ENCODE measurements at regions not wholly inside any gene's neighbourhood (a gene's known extent, or its start where the extent isn't known, plus 50 kb on each side); places are given as distances from the start of the nearest gene placed in this dataset.
"Not testable (repeated sequence)": the region's sequence is repeated elsewhere in the genome, so short reads cannot be mapped to it uniquely, and the experiment has no call there.

DNA sequence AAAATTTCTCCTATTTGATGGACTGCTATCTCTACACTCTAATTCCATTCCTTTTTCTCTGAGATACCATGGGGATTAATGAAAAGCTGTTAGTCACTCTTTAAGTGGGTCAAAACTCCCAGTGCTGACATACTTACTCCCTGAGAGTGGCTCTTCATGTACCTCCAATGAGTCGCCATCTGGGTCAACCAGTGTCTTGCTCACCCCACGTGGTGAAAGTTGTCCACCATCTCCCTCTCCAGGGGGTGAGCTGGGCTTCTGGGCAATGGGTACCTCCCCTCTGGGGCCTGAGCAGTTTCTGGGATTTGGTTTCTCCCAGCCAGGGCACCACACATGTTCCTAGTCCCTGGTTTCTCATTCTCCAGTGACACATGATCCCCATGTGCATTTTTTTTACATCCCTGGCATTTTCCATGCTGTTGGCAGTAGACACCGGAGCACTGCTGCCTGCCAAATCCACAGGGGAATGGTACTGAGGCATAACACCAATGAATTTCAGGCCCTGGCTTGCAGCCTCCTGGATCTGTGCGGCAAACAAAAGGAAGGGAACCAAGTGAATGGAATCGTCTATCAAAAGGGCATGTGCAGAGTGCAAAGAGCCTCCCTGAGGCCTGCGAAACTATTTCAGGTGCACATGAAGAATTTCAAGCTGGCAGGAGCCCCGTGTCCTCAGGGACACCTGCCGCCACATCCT lies 817.9 kb upstream of the AMELY start:
- no peaks in the 10 kb centered on the region for H3K36me3 Mint-ChIP-seq
- H3K27ac Mint-ChIP-seq, result peak overlapping the region in 1 of 2 donors; percentile 22
- DNase-seq (ENCODE audit: low spot score in 2 of 2) (peak in 1 of 2 donors; percentile 2), ATAC-seq (peak; percentile 82 to 86)
- no peaks in the 10 kb centered on the region for H3K9me3 Mint-ChIP-seq

DNA sequence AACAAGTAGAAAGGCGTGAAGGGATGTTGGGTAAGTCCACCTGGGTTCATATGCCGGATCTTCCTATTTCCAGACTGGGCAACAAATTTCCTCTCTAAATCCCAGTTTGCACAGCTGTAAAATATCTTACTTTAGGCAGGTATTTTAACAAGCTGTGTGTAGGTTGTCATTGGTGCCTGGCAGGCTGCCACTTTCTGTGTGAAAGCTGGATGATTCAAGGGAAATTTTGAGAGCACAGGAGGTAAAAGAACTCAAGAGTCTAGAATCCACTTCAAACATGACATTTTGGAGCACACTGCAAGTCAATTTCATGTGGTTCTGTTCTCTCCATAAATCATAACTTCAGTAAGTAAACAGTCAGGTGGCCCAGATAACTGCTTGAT lies 817.4 kb upstream of the AMELY start:
- Mint-ChIP-seq H3K27ac (no peak overlapping the region), H3K36me3 (no peaks in the 10 kb centered on the region), H3K9me3 (no peaks in the 10 kb centered on the region)
- ATAC-seq (peak; percentile 54 to 68), DNase-seq (ENCODE audit: low spot score in 2 of 2) (peak in 1 of 2 donors; percentile 2)

DNA sequence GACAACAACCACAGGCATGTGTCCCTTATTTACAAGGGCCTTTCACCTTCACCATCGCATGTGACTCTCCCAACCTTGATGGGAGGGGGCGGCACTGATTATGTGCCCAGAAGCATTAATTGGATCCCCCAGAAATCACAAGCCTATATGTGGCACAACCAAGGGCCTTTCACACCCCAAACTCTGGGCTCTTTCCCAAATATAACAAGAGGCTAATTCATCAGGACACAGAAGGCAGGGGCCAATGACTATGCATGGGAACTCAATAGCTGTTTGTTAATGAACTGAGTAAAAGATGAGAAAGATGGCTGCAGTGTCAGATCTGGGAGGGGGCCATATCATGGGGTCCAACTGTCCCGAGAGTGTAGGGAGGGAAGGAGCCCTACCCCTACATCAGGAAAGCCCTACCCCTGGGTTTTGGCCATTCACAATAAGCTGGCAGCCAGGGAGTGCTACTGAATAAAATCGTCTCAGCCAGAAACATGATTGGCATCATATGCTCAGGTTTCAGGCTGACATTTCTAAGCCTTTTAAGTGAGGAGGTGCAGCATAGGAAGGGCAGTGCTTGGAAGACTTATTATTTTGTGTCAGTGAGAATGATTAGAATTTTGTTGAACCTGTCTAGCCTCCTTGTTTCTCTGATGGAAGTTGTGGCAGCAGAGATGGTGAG lies 814.4 kb upstream of the AMELY start:
- no peaks in the 10 kb centered on the region for H3K9me3 Mint-ChIP-seq
- H3K27ac Mint-ChIP-seq, result peak overlapping the region in 1 of 2 donors; percentile 14
- no peaks in the 10 kb centered on the region for H3K36me3 Mint-ChIP-seq
- DNase-seq (ENCODE audit: low spot score in 2 of 2) (no peak), ATAC-seq (no peak)

DNA sequence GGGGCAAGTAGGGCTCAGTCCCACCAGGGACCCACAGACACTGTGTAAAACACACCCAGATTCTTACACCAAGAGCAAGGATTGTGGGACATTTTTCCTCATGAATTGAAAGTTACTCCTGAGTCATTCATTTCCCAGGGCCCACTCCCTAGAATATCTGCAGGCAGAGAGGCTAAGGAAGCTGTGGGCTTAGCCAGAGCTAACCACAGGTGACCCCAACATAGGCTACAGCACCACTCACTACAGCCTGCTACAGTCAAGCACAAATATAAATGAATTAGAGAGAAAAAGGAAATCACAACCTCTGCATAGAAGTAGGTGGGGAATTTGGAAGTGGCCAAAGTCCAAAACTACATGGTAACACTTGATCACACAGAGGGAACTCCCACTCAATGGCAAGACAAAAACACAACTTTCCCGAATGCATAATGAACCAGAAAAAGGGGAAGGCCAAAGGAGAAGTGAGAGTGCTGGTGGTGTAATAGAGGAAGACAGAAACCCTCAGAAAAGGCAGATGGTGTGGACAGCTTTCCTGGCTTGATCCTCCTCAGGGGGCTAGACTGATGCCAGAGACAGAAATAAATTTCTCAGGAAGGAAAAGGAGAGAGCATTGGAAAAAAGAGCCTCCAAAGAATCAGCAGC lies 812.6 kb upstream of the AMELY start:
- no peaks in the 10 kb centered on the region for H3K36me3 Mint-ChIP-seq
- H3K27ac Mint-ChIP-seq, result no peak overlapping the region
- no peaks in the 10 kb centered on the region for H3K9me3 Mint-ChIP-seq
- DNase-seq (ENCODE audit: low spot score in 2 of 2) (no peak), ATAC-seq (no peak)

DNA sequence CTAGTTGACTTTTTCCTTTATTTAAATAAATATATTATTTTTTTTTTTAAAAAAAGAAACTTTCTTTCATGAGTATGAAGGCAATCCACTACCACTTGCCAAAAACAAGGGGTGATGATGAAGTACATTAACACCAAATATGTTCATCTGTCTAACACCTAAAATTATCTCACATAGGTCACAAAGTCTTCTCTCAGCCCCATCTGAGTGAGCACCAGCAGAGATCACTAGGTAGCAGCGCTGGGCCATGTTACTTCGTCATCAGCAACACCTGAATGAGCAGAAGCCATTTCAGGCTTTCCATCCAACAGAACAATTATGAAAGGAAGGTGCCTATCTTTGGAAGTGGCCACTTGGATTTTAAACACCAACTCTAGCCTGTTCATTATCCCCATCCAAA lies 811.6 kb upstream of the AMELY start:
- ATAC-seq (no peak), DNase-seq (ENCODE audit: low spot score in 2 of 2) (no peak)
- Mint-ChIP-seq H3K36me3 (no peaks in the 10 kb centered on the region), H3K27ac (no peak overlapping the region), H3K9me3 (no peaks in the 10 kb centered on the region)

DNA sequence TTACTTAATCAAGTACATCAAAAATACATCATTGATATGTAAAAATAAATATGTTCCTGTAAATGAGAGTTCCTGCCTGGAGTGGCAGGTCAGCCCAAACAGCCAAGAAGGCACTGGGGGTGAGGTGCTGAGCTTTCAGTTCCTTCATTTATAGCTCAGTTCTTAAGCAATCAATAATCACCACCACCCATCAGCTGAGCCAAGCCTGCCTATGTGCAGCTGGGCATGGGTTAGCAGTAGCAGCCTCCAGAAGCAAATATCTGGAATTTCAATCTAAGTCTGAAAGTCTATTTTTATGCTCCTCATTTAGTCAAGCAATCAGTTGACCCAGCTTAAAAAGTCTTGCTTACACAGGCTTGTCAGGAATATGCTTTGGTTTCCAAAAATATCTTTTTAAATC lies 811.0 kb upstream of the AMELY start:
- Mint-ChIP-seq H3K9me3 (no peaks in the 10 kb centered on the region), H3K36me3 (no peaks in the 10 kb centered on the region), H3K27ac (no peak overlapping the region)
- ATAC-seq (no peak), DNase-seq (ENCODE audit: low spot score in 2 of 2) (no peak)

DNA sequence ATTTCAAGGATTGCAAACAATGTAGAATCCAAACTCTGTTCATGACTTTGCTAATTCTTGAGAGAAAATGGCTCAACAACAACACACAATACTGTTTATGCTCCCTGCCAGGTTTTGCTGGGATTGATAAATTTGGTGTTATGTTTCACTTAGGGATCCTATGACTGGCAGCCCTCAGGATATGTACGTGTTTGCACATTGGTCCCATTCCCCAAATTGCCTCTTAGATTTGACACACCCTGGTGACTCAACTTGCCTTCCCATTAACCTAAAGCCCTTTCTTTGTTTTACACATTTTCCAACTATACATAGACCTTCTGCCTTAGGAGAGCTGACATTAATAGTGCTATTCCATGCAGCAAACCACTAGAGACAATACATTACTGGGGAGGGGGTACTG lies 809.4 kb upstream of the AMELY start:
- ATAC-seq, result no peak
- Mint-ChIP-seq H3K27ac (no peak overlapping the region), H3K9me3 (no peaks in the 10 kb centered on the region), H3K36me3 (no peaks in the 10 kb centered on the region)
- DNase-seq (ENCODE audit: low spot score in 2 of 2), result no peak

DNA sequence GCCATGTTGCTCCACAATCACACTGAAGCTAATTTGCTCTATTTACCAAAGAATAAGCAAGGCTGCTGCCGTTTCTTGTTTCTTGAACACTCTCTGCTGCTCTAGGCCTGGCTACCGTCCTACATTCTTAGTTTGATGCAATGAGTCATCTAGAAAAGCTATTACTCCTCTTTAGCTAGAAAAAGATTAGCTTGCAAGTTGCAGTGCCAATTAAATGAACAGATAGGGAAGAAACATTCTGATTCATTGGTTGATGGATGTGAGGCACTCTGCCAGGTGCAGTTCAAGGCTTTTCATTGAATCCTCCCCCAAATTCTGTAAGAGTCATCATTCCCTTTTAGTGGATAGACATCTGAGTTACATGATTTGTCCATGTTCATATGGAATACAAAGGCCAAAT lies 807.7 kb upstream of the AMELY start:
- DNase-seq (ENCODE audit: low spot score in 2 of 2), result no peak
- Mint-ChIP-seq H3K9me3 (no peaks in the 10 kb centered on the region), H3K36me3 (no peaks in the 10 kb centered on the region), H3K27ac (no peak overlapping the region)
- no peak for ATAC-seq

DNA sequence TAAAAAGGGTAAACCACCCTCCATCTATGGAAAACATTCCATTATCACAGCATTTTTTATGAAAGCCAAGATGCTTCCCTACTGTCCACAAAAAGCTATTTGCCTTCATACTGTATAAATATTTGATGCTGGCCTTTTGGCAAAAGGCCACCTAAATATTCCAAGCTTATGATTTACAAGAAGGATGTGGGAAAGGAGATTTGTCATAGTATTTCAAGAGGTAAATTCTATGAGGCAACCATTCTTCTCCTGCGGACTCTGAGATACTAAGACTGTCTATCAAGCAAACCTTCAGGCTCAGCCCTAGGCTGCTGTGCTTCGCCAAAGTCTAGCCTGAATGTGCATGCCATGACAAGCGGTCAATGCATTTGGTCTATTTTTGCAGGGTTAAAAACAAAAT lies 807.1 kb upstream of the AMELY start:
- H3K9me3 Mint-ChIP-seq, result no peaks in the 10 kb centered on the region
- no peak for DNase-seq (ENCODE audit: low spot score in 2 of 2)
- H3K27ac Mint-ChIP-seq, result no peak overlapping the region
- ATAC-seq, result no peak
- no peaks in the 10 kb centered on the region for H3K36me3 Mint-ChIP-seq

DNA sequence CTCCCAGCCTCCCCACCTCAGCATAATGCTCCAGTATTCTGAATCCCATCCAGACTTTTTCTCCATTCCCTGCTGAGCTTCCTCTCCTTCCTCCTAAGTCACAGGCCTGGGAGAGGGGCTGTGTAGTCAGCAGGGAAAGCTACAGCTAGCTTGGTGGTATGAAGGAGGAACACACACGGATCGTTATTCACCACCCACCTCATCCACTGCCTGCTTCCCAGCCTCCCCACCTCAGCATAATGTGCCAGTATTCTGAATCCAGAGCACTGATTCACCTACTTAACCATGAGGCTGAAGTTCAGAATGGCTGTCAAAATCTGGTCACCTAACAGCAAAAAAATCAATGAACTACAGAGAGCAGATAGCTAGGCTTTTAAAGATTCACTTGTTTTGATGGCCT lies 806.6 kb upstream of the AMELY start:
- no peaks in the 10 kb centered on the region for H3K36me3 Mint-ChIP-seq
- ATAC-seq (no peak), DNase-seq (ENCODE audit: low spot score in 2 of 2) (no peak)
- no peak overlapping the region for H3K27ac Mint-ChIP-seq
- H3K9me3 Mint-ChIP-seq, result no peaks in the 10 kb centered on the region

DNA sequence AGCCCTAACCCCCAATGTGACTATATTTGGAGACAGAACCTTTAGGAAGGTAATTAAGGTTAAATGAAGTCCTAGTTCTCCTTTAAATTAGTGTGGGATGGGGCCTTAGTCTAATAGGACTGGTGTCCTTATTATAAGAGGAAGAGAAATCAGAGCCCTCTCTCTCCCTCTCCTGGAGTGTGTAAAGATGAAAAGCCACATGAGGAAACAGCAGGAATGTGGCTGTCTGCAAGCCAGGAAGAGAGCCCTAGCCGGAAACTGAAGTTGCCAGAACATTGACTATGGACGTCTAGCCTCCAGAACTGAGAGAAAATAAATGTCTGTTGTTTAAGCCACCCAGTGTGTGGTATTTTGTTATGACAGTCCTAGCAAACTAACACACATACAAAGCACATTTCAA lies 802.9 kb upstream of the AMELY start:
- H3K27ac Mint-ChIP-seq, result no peak overlapping the region
- DNase-seq (ENCODE audit: low spot score in 2 of 2) (no peak), ATAC-seq (no peak)
- no peaks in the 10 kb centered on the region for H3K9me3 Mint-ChIP-seq
- H3K36me3 Mint-ChIP-seq, result no peaks in the 10 kb centered on the region

DNA sequence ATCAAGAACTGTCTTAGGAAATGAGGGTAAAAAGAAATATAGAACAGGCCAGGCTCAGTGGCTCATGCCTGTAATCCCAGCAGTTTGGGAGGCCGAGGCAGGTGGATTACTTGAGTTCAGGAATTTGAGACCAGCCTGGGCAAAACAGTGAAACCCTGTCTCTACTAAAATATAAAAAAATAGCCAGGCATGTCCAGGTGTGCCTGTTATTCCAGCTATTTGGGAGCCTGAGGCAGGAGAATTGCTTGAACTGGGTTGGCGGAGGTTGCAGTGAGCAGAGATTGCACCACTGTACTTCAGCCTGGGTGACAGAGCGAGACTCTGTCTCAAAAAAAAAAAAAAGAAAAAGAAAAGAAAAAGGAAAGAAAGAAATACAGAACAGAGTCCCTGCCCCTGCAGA lies 802.2 kb upstream of the AMELY start:
- H3K36me3 Mint-ChIP-seq; DNase-seq (ENCODE audit: low spot score in 2 of 2); H3K9me3 Mint-ChIP-seq; ATAC-seq; H3K27ac Mint-ChIP-seq: not testable (repeated sequence)

DNA sequence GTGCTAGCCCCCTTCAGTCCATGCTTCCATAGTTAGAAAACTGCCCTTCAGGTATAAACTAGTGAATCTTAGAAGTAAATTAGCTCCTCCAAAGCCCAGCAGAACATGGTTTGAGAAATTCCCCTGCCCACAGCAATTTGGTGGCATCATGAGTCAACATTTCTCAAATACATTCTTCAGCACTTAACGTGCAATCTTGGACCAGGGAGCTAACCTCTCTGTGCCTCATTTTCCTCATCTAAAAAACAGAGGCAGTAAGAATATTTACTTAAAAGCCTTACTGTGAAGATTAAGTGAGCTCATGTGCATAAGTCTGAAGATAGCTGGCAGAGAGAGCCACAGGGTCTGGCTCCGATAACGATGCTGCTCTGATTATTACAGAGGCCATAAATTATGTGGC lies 800.7 kb upstream of the AMELY start:
- Mint-ChIP-seq H3K36me3 (no peaks in the 10 kb centered on the region), H3K9me3 (no peaks in the 10 kb centered on the region), H3K27ac (no peak overlapping the region)
- DNase-seq (ENCODE audit: low spot score in 2 of 2) (no peak), ATAC-seq (no peak)

DNA sequence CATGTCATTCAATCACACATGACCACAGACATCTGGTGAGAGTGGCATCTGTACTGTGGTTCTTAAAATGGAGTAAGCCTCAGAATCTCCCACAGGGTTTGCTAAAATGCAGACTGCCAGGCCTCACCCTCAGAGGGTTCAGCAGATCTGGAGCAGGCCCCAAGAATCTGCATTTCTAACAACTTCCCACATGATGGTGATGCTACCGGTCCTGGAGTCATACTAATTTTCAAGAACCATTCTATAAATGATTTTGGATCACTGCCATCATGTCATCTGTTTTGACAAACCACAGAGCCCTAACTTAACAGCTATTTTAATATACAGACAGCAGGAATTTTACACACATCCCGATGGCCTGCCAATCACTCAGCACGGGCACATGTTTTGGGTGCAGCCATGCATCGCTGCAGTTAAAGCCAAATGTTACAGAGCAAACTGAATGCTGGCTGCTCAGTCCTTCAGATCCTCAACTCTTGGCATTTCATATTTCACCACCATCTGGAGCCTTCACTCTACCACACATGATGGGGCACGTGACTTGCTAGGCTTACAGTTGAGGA lies 792.1 kb upstream of the AMELY start:
- no peaks in the 10 kb centered on the region for H3K9me3 Mint-ChIP-seq
- no peak for ATAC-seq
- no peaks in the 10 kb centered on the region for H3K36me3 Mint-ChIP-seq
- no peak for DNase-seq (ENCODE audit: low spot score in 2 of 2)
- no peak overlapping the region for H3K27ac Mint-ChIP-seq

DNA sequence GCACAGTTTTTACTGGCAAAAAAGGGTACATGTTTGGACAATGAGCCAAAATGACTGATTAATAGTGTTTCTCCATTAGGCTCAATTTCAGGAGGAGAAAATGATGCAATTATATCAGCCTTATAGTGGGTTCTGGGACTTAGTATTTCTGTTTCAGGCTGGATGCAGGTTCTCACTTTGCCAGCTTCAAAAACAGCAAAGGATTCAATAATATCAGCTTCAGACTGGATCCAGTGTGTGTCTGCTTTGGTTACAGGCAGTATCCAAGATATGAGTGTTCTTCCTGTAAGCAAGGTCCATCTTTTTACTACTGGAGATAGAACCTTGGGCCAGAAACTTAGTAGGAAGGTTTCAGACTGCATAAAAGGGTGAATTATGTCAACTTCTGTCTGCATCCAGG lies 790.9 kb upstream of the AMELY start:
- DNase-seq (ENCODE audit: low spot score in 2 of 2) (no peak), ATAC-seq (no peak)
- Mint-ChIP-seq H3K27ac (no peak overlapping the region), H3K36me3 (no peaks in the 10 kb centered on the region), H3K9me3 (no peaks in the 10 kb centered on the region)

DNA sequence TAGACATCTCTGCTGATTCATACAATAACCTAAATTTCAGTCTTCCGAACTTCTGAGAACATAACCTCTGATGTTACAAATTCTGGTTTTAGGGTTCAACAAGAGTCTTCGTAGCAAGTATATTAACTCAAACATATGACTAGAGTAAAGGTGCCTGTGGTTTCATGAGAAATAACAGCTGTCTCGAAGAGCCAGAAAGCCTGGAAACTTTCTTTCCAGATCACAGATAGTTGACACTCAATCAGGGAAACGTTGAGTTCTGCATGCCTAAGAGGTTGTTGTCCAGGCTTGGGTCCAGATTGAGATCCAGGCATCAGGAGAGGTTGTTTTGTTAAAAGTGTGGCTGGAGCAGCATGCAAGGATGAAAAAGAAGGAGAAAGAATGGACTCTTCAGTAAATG lies 790.1 kb upstream of the AMELY start:
- DNase-seq (ENCODE audit: low spot score in 2 of 2) (no peak), ATAC-seq (no peak)
- H3K36me3 Mint-ChIP-seq, result no peaks in the 10 kb centered on the region
- H3K9me3 Mint-ChIP-seq, result no peaks in the 10 kb centered on the region
- H3K27ac Mint-ChIP-seq, result no peak overlapping the region

DNA sequence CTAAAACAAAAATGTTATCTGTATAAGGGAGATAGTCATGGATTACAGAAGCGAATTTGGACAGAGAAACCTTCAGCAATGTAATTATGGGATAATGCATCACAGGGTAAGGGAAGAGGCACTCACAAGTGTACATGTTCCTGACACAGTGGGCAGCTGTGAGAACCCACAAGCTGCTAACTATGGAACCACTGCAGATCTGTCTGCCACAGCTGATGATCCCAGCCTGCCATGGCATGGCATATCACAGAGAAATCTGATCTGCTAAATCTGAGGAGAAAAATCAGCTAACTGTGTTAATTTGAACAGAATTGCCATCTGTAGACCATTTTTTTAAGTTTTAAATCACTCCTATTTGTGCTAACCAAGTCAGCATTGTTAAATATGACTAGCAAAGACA lies 786.0 kb upstream of the AMELY start:
- Mint-ChIP-seq H3K36me3 (no peaks in the 10 kb centered on the region), H3K27ac (no peak overlapping the region), H3K9me3 (no peaks in the 10 kb centered on the region)
- DNase-seq (ENCODE audit: low spot score in 2 of 2), result no peak
- no peak for ATAC-seq

DNA sequence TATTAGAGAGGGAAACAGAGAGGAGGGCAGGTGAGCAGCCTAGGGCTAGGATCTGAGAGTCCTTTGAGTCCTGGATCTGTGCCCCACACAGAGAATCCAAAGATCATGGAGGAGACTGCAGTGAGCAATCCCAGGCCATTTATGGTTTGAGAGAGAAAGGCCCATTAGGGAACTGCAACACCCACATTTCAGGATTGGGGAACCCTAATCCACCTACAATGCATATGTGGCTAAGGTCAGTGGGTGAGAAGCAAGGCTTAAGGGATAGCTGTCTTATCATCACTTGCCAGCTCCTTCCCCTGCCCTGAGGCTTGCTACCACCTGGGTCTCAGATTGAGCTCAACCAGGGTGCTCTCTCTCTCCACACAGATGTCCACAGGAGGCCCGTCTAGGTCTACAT lies 781.1 kb upstream of the AMELY start:
- no peak for DNase-seq (ENCODE audit: low spot score in 2 of 2)
- Mint-ChIP-seq H3K9me3 (no peaks in the 10 kb centered on the region), H3K27ac (no peak overlapping the region), H3K36me3 (no peaks in the 10 kb centered on the region)
- ATAC-seq, result no peak

Data from activated naive CD4-positive, alpha-beta T cell treated with anti-CD3 and anti-CD28 coated beads, Interleukin-2, amount 50 U/mL, for 72 hours (primary cell).